Trophoblast cell (in vitro differentiated cells and primary cell): ENCODE measurements at regions not wholly inside any gene's neighbourhood (a gene's known extent, or its start where the extent isn't known, plus 50 kb on each side); places are given as distances from the start of the nearest gene placed in this dataset.
"Not testable (repeated sequence)": the region's sequence is repeated elsewhere in the genome, so short reads cannot be mapped to it uniquely, and the experiment has no call there.

Experiments
- DNase-seq, 2 donors: peaks; one replicate each; pipeline ENCODE4 v3.0.0-alpha.2; 2016
- H2AFZ ChIP-seq: 2 replicates; pipeline ENCODE4 v1.6.1; 2013; ENCODE audit warnings: low read length, moderate library complexity, mild to moderate bottlenecking; ENCODE audit not compliant: insufficient read depth, poor library complexity
- H2AK5ac ChIP-seq: 2 replicates; pipeline ENCODE4 v1.6.1; 2013; ENCODE audit warnings: mild to moderate bottlenecking, low read length
- H2BK120ac ChIP-seq: 2 replicates; pipeline ENCODE4 v1.6.1; 2013; ENCODE audit warnings: low read length, mild to moderate bottlenecking, moderate library complexity; ENCODE audit not compliant: insufficient read depth, poor library complexity
- H2BK12ac ChIP-seq: 2 replicates; pipeline ENCODE4 v1.6.1; 2013; ENCODE audit warnings: mild to moderate bottlenecking, low read length, moderate library complexity
- H2BK5ac ChIP-seq: 2 replicates; pipeline ENCODE4 v1.6.1; 2013; ENCODE audit warnings: low read length, low read depth, moderate library complexity, mild to moderate bottlenecking; ENCODE audit not compliant: poor library complexity
- H3K14ac ChIP-seq: 2 replicates; pipeline ENCODE4 v1.6.1; 2013; ENCODE audit warnings: mild to moderate bottlenecking, low read length
- H3K18ac ChIP-seq: 2 replicates; pipeline ENCODE4 v1.6.1; 2013; ENCODE audit warnings: mild to moderate bottlenecking, low read length
- H3K23ac ChIP-seq: 2 replicates; pipeline ENCODE4 v1.6.1; 2013; ENCODE audit warnings: low read length
- H3K27ac ChIP-seq: 2 replicates; pipeline ENCODE4 v1.5.1; 2013; ENCODE audit warnings: low read depth, mild to moderate bottlenecking, inconsistent platforms, low read length, moderate library complexity
- H3K27me3 ChIP-seq: 2 replicates; pipeline ENCODE4 v1.6.1; 2013; ENCODE audit warnings: inconsistent platforms, mild to moderate bottlenecking, low read length, moderate library complexity; ENCODE audit not compliant: insufficient read depth
- H3K36me3 ChIP-seq, 2 experiments: 1 replicate in 1 of 2; 2 replicates in 1 of 2; pipeline ENCODE4 v1.6.1; 2013; ENCODE audit warnings: low read length in 2 of 2, mild to moderate bottlenecking in 2 of 2, moderate library complexity in 1 of 2; ENCODE audit not compliant: insufficient read depth in 2 of 2, control insufficient read depth in 1 of 2
- H3K4ac ChIP-seq: 2 replicates; pipeline ENCODE4 v1.6.1; 2013; ENCODE audit warnings: low read depth, mild to moderate bottlenecking, low read length, moderate library complexity
- H3K4me1 ChIP-seq, 2 experiments: 1 replicate in 1 of 2; 2 replicates in 1 of 2; pipeline ENCODE4 v1.6.1; 2013; ENCODE audit warnings: low read length in 2 of 2, mild to moderate bottlenecking in 2 of 2, moderate library complexity in 1 of 2; ENCODE audit not compliant: insufficient read depth in 2 of 2, control insufficient read depth in 1 of 2
- H3K4me2 ChIP-seq: 2 replicates; pipeline ENCODE4 v1.6.1; 2013; ENCODE audit warnings: inconsistent platforms, mild to moderate bottlenecking, low read length, moderate library complexity
- H3K4me3 ChIP-seq: 2 replicates; pipeline ENCODE4 v1.5.1; 2013; ENCODE audit warnings: mild to moderate bottlenecking, low read depth, low read length, inconsistent platforms
- H3K79me1 ChIP-seq: one replicate; pipeline ENCODE4 v1.6.1; 2013; ENCODE audit warnings: low read length
- H3K79me2 ChIP-seq: 2 replicates; pipeline ENCODE4 v1.6.1; 2013; ENCODE audit warnings: low read length, mild to moderate bottlenecking; ENCODE audit not compliant: control insufficient read depth, insufficient read depth, poor library complexity
- H3K9ac ChIP-seq: 2 replicates; pipeline ENCODE4 v1.6.1; 2013; ENCODE audit warnings: mild to moderate bottlenecking, low read length
- H3K9me3 ChIP-seq: 2 replicates; pipeline ENCODE4 v1.6.1; 2013; ENCODE audit warnings: low read depth, mild to moderate bottlenecking, control low read depth, inconsistent platforms, low read length; ENCODE audit not compliant: insufficient read depth
- H4K12ac ChIP-seq: 2 replicates; pipeline ENCODE4 v1.6.1; 2013; ENCODE audit warnings: low read depth, mild to moderate bottlenecking, low read length, moderate library complexity
- H4K8ac ChIP-seq: 2 replicates; pipeline ENCODE4 v1.6.1; 2013; ENCODE audit warnings: low read depth, mild to moderate bottlenecking, low read length, moderate library complexity
- H4K91ac ChIP-seq: one replicate; pipeline ENCODE4 v1.6.1; 2013; ENCODE audit warnings: low read depth, mild to moderate bottlenecking, low read length, moderate library complexity
- WGBS: extraction: QIAGEN DNeasy Blood & Tissue Kit; methylation state at CpG from one replicate; pipeline ENCODE4 v1.1.7; 2013; ENCODE audit warnings: missing lambda C conversion rate; ENCODE audit not compliant: insufficient read length, insufficient coverage; ENCODE audit errors: extremely low coverage; 5-methylcytosine and 5-hydroxymethylcytosine counted together

DNA sequence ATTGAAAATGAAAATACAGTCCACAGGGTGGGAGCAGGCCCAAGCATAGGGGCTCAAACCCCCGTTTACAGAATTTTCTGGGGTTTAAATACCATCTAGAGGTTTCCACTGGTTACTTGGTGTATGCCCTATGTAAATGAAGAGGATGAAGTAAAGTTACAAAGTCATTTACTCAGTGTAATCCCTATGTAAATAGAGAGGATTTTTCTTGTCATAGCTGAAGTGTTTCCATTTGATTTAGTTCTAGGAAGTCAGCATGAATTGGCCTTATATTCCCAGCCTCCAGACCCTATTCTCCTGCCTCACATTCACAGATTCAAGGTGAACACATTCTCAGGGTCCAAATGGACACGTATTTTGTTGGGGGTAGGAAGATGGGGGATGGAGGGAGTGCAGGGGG is 141.7 kb upstream of the NFIA start:
- H3K9me3 ChIP-seq, H3K14ac ChIP-seq, DNase-seq, H3K79me2 ChIP-seq, H4K12ac ChIP-seq, H4K91ac ChIP-seq, H2AFZ ChIP-seq, H3K4me3 ChIP-seq, H2BK120ac ChIP-seq, H3K36me3 ChIP-seq, H3K23ac ChIP-seq, H3K4me2 ChIP-seq, H3K27ac ChIP-seq, H3K4ac ChIP-seq, H3K79me1 ChIP-seq, H2BK12ac ChIP-seq, H4K8ac ChIP-seq, H3K9ac ChIP-seq, H2AK5ac ChIP-seq, H3K18ac ChIP-seq, H3K27me3 ChIP-seq, H2BK5ac ChIP-seq: not testable (repeated sequence)
- H3K4me1 ChIP-seq = peaks cover 5 to 10% of the 10 kb centered on the region in 2 experiments
- no CpG with 5 or more reads among the region's 2 CpGs for WGBS

- WGBS = no CpG with 5 or more reads among the region's 5 CpGs
- Histone ChIP-seq H3K4me1 (peaks cover 0 to 5% of the 10 kb centered on the region in 2 experiments), H3K14ac (no peak overlapping the region), H4K12ac (no peak overlapping the region), H2BK12ac (no peak overlapping the region), H3K79me1 (peaks cover 2% of the 10 kb centered on the region), H3K36me3 (no peaks in the 10 kb centered on the region), H3K27ac (no peak overlapping the region), H3K23ac (no peak overlapping the region), H3K79me2 (no peaks in the 10 kb centered on the region), H3K4me2 (no peak overlapping the region), H4K91ac (no peak overlapping the region), H4K8ac (no peak overlapping the region), H2BK120ac (no peak overlapping the region), H2AK5ac (no peak overlapping the region), H3K9me3 (no peaks in the 10 kb centered on the region), H2AFZ (no peak overlapping the region), H3K9ac (no peak overlapping the region), H3K18ac (no peak overlapping the region), H3K4ac (no peak overlapping the region), H3K4me3 (no peak overlapping the region), H3K27me3 (no peaks in the 10 kb centered on the region), H2BK5ac (no peak overlapping the region)
- no peak for DNase-seq
Observed at GRCh38 chr1:60937720-60938119, 144.6 kb upstream of the NFIA start.

GRCh38 chr1:60936591-60937342 is 145.6 kb upstream of the NFIA start:
- WGBS = no CpG with 5 or more reads among the region's 4 CpGs
- H3K27me3 ChIP-seq = no peaks in the 10 kb centered on the region

DNA sequence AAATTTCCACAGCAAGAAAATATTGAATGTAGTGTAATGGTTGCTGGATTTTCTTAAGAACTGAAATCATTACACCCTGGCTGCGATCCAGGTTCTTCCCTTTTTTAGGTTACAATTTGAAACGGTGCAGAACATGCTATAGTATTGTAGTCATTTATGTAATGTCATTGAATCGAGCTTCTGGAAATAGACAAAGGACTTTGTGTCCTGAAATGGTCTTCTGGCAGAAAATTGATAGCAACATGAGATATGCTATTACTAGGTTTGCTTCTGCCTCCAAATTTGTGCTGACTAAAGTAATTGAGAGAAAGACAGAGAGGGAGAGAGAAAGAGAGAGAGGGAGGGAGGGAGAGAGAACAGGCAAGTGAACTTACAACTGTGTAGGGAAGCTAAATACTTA is 146.2 kb upstream of the NFIA start:
- no peak overlapping the region for H3K18ac ChIP-seq
- H3K4ac ChIP-seq = no peak overlapping the region
- H3K9me3 ChIP-seq = no peaks in the 10 kb centered on the region
- no CpG with 5 or more reads among the region's 3 CpGs for WGBS
- no peak overlapping the region for H3K27ac ChIP-seq
- no peak overlapping the region for H3K4me2 ChIP-seq
- no peaks in the 10 kb centered on the region for H3K4me1 ChIP-seq
- H3K23ac ChIP-seq = no peak overlapping the region
- no peak overlapping the region for H4K8ac ChIP-seq
- no peak overlapping the region for H4K91ac ChIP-seq
- H2BK12ac ChIP-seq = no peak overlapping the region
- H3K9ac ChIP-seq = no peak overlapping the region
- H3K4me3 ChIP-seq = no peak overlapping the region
- no peak overlapping the region for H2BK120ac ChIP-seq
- no peaks in the 10 kb centered on the region for H3K27me3 ChIP-seq
- no peak overlapping the region for H2BK5ac ChIP-seq
- no peak overlapping the region for H2AK5ac ChIP-seq
- H3K79me1 ChIP-seq = no peaks in the 10 kb centered on the region
- no peak for DNase-seq
- H3K79me2 ChIP-seq = no peaks in the 10 kb centered on the region
- no peak overlapping the region for H3K14ac ChIP-seq
- H2AFZ ChIP-seq = no peak overlapping the region
- no peaks in the 10 kb centered on the region for H3K36me3 ChIP-seq
- no peak overlapping the region for H4K12ac ChIP-seq

More at GRCh38 chr1:60936591-60937342, 145.6 kb upstream of the NFIA start:
- no peak overlapping the region for H3K23ac ChIP-seq
- no peak overlapping the region for H3K4me3 ChIP-seq
- no peaks in the 10 kb centered on the region for H3K4me1 ChIP-seq
- H3K9me3 ChIP-seq = no peaks in the 10 kb centered on the region
- no peak overlapping the region for H2AFZ ChIP-seq
- no peak overlapping the region for H3K4ac ChIP-seq
- H3K27ac ChIP-seq = no peak overlapping the region
- no peaks in the 10 kb centered on the region for H3K79me2 ChIP-seq
- H2BK120ac ChIP-seq = no peak overlapping the region
- H2BK5ac ChIP-seq = no peak overlapping the region
- H4K8ac ChIP-seq = no peak overlapping the region
- no peak overlapping the region for H2AK5ac ChIP-seq
- no peak overlapping the region for H2BK12ac ChIP-seq
- no peak overlapping the region for H4K12ac ChIP-seq
- H3K4me2 ChIP-seq = no peak overlapping the region
- no peak overlapping the region for H3K14ac ChIP-seq
- no peak for DNase-seq
- H3K9ac ChIP-seq = peak overlapping the region; percentile 52
- H3K79me1 ChIP-seq = no peaks in the 10 kb centered on the region
- no peaks in the 10 kb centered on the region for H3K36me3 ChIP-seq
- peak overlapping the region; percentile 68 for H3K18ac ChIP-seq
- no peak overlapping the region for H4K91ac ChIP-seq
